ENCODE measurements at regions not wholly inside any gene's neighbourhood (a gene's known extent, or its start where the extent isn't known, plus 50 kb on each side); places are given as distances from the start of the nearest gene placed in this dataset.

GRCh38 chr4:104416725-104417356 lies 77.9 kb downstream of the CXXC4 start (continued):
- TF ChIP-seq REST (IDR thresholded peaks at IDR 0.05; ENCODE audit: low read depth) = no peak
- TF ChIP-seq ZBTB33 (IDR thresholded peaks at IDR 0.05; ENCODE audit: extremely low read depth, insufficient replicate concordance, low read length) = no peak

GRCh38 chr4:104413487-104413886 lies 81.2 kb downstream of the CXXC4 start:
- RAD21 ChIA-PET (ENCODE audit: low non-redundant PET in 1 of 2, low total read pairs in 2 of 2, uncharacterized antibody in 2 of 2, unreplicated experiment in 2 of 2) = no interaction called here
- no peaks in the 10 kb centered on the region for H3K36me3 ChIP-seq (ENCODE audit: control insufficient read depth in 1 of 2, insufficient read depth in 2 of 2, low read length in 2 of 2)
- no peak overlapping the region for H3K4me3 ChIP-seq (replicated peaks in 1 of 2; ENCODE audit: low read depth in 1 of 2, low read length in 2 of 2)
- ATAC-seq = no peak
- no TSS peak for BruUV-seq (replicated peaks)
- H3K27me3 ChIP-seq (ENCODE audit: insufficient read depth, low read length) = no peaks in the 10 kb centered on the region
- H4K20me1 ChIP-seq (ENCODE audit: insufficient read depth) = no peaks in the 10 kb centered on the region
- H3K9me3 ChIP-seq (ENCODE audit: control insufficient read depth in 1 of 2, insufficient read depth in 1 of 2, low read depth in 1 of 2, low read length in 2 of 2) = no peaks in the 10 kb centered on the region
- CTCF ChIA-PET = no interaction called here
- POLR2A ChIA-PET = no interaction called here
- no peak overlapping the region for H2AFZ ChIP-seq (ENCODE audit: low read depth, low read length, poor library complexity, severe bottlenecking)
- intact Hi-C loops (cut with micrococcal nuclease) = no loop called here
- H3K4me2 ChIP-seq (ENCODE audit: low read length) = no peak overlapping the region
- H3K4me1 ChIP-seq (ENCODE audit: control insufficient read depth in 1 of 2, insufficient read depth in 2 of 2, low read length in 2 of 2) = peaks cover 0 to 8% of the 10 kb centered on the region in 2 experiments; a peak in 1 of 4 replicates
- DNase-seq (ENCODE audit: low read depth, low spot score) = no peak
- no peaks in the 10 kb centered on the region for H3K79me2 ChIP-seq (ENCODE audit: insufficient read depth, low read length)
- H3K9me2 ChIP-seq (ENCODE audit: insufficient read depth) = peaks cover 3% of the 10 kb centered on the region; the same call in 1 of the 2 replicates
- TF ChIP-seq FOSL1 (IDR thresholded peaks at IDR 0.05; ENCODE audit: low read depth) = no peak
- no peak for TF ChIP-seq CEBPB (IDR thresholded peaks at IDR 0.05; ENCODE audit: low read depth)
- H3K9ac ChIP-seq (ENCODE audit: low read length) = no peak overlapping the region
- no peak overlapping the region for H3K27ac ChIP-seq (ENCODE audit: low read depth, low read length)
